ENCODE measurements at regions not wholly inside any gene's neighbourhood (a gene's known extent, or its start where the extent isn't known, plus 50 kb on each side); places are given as distances from the start of the nearest gene placed in this dataset.
"Not testable (repeated sequence)": the region's sequence is repeated elsewhere in the genome, so short reads cannot be mapped to it uniquely, and the experiment has no call there.

DNA sequence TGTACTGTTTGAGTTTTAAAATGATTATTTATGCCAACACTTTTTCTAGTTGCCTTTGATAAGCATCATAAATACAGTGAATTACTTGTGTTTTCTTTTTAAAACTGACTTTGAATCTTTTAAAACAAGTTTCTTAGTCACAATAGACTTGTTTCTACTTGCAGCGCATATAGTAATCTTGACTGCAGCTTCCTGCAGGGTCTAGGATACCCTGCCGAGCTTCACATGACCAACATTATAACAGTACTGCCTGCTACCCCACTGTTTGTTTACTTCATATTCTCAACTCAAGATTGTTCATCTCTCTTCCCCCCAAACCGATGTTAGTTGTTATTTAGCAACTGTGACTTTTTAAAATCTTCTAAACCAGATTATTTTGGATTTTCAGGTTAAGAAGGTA is 751.3 kb upstream of the NEGR1 start:
- no peak for DNase-seq

DNA sequence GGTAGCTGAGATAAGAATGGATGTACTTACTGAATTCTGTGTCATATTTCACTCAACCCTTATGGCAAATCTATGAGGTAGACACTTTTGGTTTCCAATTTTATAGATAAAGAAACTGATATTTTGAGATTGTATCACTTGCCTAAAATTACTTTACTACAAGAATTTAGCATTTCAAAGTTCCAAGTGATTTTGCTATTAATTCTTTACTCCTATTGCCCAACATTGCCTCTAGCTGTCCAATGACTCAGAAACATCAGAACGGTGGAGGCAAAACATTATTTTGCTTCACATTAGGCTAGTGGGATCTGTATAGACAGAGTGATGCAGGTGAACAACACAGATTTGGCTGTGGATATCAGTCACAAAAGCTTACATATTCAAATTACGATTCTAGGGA is 747.2 kb upstream of the NEGR1 start:
- DNase-seq, result no peak

DNA sequence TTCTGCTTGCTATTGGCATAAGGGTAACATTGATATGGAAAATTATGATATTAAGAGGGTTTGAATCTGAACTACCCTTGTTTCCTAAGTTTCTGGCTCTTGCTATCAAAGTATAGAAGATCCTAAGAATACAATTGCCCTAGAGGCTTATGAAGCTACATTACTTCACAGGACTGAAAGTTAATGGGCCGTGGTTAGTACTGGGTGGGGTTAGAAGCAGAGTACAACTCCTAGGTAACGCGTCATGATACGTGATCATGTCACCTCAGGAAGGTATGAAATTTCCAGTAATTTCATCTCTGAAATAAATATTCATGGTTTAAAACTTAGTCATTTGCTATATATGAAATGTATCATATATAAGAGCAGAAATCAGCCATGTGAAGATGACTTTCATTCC is 743.8 kb upstream of the NEGR1 start:
- no peak for DNase-seq

DNA sequence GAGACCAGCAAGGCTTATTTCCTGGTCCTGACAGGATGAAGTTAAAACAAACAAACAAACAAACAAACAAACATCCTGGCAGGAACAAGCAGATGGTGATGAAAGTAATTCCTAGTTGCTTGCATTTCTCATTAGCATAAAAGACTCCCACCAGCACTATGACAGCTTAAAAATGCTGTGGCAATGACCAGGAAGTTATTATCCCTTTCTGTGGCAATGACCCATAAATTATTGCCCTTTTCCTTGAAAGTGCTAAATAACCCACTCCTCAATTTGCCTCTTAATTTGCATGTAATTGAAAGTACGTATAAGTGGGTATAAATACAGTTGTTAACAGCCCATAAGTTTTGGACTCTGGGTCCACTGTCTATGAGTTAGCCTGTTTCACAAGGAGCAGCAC is 727.6 kb upstream of the NEGR1 start:
- no peak for DNase-seq

DNA sequence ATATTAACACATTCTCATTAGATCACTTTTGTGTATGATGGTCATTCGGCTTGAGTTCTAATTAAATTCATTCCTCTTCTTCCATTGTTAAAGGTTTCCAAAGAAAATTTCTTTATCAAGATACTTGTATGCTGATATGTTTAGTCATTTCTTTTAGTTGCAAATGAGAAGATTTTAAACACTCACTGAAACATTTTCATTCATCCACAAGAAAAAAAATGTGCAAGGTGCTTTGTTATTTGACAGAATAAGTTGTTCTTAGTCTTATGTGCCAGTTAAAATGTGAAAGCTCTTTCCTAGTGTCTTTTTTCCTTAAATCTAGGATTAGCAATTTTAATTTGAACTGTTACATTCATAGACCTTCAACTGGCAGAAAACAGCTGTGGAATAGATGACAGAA is 727.0 kb upstream of the NEGR1 start:
- no peak for DNase-seq

DNA sequence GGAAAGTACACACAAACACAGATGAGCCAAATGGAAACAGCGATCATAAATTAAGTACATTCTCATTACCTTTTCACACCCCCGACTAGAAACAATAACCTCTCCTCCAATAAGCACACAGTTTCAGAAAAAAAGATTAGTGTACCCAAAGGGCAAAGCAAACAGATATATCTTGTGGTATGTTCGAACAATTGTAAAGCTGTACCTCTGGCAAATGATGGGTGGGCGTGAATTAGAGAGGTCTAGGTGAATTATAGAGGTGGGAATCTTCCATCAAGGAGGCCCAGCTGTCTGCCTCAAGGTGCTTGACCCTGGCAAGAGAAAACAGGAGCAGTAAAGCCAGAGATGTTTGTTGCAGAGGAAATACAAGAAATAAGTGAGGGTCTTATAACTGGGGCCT is 715.3 kb upstream of the NEGR1 start:
- DNase-seq, result no peak

DNA sequence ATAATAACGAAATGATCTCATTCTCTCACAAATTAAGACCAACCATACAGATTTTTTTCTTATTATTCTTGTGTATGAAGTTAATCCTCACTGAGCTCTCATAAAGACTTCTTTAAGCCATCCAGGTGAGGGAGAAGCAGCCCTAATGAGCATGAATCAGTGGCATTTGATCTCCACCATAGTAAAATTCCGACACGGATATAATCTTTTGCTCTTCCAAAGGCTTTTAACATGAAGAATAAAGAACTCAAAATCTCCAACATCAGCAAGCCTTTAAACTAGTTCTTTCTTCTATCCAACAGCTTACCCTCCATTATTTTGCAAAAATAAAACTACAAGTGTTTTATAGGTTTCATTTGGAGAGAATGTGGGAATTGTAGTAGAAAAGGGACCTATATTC is 714.7 kb upstream of the NEGR1 start:
- no peak for DNase-seq

DNA sequence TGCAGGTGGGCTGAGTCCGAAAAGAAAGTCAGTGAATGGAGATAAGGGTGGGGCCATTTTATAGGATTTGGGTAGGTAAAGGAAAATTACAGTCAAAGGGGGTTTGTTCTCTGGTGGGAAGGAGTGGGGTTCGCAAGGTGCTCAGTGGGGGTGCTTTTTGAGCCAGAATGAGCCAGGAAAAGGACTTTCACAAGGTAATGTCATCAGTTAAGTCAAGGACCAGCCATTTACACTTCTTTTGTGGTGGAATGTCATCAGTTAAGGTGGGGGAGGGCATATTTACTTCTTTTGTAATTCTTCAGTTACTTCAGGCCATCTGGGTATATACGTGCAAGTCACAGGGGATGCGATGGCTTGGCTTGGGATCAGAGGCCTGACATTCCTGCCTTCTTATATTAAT is 705.5 kb upstream of the NEGR1 start:
- DNase-seq, result not testable (repeated sequence)

DNA sequence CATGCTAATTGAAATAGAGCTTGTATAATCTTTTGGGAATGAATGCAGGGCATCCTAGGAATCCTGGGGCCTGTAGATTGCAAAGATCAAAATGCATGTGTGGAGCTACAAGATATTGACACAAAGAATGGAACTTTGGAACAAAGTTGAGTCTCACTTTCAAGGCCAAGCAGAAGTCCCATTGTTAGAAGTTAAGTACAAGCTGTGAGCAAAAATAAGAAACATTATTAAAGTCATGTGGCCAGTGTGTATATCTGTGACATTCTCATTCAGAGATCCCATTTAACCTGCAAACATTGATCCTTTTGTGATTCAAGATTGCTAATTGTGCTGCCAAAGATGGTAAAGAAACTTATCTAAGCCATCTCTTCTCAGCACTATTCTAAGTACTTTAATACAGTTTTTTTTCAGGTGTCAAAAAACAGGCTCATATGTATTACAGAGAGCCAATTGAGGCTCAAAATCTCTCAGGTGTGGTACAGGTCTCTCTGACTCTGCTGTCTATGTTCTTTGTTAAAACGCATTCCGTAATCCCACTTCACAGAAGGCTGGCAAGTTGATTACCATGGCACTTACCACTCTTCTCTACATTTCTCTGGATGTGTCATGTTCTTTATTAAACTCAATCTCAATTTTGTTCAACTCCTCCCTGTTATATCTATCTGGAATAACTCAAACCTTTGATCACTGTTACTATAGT is 704.4 kb upstream of the NEGR1 start:
- DNase-seq, result no peak

DNA sequence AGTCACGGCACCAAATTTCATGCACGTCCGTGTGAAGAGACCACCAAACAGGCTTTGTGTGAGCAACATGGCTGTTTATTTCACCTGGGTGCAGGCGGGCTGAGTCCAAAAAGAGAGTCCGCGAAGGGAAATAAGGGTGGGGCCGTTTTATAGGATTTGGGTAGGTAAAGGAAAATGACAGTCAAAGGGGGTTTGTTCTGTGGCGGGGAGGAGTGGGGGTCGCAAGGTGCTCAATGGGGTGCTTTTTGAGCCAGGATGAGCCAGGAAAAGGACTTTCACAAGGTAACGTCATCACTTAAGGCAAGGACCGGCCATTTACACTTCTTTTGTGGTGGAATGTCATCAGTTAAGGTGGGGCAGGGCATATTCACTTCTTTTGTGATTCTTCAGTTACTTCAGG is 702.7 kb upstream of the NEGR1 start:
- DNase-seq, result not testable (repeated sequence)

DNA sequence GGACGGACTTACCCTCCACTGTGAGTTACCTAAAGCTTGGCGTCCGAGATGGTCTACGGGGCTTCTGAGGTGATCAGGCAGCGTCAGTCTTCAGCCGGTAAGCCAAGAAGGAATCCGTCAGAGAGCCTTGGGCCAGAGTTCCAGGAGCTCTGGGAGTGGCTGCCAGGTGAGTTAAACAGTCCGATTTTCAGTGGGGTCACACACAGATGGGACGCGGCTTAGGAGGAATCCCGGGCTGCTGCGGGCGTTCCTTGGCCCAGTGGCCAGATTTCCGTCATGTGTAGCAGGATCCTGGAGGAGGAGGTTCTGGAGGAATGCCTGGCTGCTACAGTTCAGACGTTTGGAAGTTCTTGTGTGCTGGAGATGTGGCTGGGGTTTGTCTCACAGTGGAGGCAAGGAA is 700.7 kb upstream of the NEGR1 start:
- DNase-seq, result not testable (repeated sequence)

DNA sequence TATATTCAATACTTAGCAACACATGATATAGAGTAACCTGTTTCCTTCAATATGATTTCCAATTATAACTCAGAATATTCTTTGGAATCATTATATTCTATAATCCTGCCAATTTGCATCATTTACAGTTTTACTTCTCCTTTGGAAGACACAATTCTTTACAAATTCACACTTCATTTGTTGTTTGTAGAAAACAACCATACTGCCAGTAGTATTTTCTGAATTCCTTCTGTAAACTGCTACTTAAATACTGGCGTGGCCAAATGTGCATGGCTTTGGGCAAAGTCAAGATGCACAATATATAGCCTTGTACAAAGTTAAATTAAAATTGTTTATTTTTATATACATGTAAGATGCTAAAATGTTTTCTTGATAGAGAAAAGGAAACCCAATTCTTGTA is 687.1 kb upstream of the NEGR1 start:
- DNase-seq, result no peak

DNA sequence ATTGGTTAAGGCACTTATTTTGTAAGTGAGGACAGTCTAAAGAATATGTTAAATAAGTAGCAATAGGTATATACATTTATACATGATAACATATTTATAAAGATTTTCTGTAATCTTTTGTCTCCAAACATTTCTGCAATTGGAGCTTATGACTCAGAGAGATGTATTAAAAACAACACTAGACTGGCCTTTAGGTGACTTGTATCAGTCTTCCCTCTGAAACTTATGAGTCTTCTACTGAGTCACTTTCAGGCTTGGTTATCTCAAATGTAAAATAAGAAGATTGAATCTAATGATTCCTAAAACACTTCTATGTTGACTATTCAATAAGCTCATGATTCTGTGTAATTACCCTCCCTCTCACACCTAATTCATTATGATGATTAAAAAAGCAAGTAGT is 672.6 kb upstream of the NEGR1 start:
- DNase-seq, result no peak

DNA sequence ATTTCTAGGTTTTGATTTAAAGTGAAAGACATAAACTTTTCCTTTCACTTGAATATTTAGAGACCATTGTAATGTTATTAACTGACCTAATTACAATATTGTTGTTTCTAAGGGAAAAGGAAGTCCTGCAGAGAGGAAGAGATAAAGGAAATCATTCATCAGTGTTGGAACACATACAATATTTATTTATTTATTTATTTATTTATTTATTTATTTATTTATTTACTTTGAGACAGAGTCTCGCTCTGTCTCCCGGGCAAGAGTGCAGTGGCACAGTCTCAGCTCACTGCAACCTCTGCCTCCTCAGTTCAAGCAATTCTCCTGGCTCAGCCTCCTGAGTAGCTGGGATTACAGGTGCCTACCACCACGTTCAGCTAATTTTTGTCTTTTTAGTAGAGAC is 668.6 kb upstream of the NEGR1 start:
- not testable (repeated sequence) for DNase-seq

DNA sequence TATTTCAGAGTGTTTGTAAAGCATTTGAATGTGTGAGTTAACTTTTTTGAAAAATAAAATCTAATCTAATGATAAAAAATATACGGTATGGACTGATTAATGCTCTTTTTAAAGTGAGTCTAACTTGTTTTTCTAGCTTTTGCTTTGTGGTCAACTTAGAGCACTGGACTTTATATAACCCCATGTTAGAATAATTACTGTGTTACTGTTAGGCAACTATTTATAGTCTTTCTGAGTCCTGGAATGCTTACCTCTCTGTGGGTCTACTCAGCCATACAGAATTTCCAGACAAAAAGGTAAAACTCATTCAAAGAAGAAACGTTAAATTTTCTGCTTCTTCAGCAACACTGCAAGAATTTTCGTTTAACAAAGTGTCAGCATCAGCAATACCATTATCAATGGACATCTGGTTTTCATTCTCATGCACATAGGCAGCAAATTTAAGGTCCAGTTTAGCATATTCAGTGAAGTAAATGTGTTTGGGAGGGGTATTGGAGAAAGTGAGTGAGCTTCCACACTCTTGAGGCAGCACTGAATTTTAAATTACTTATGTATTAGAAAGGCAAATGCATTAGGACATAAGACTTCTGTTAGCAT is 664.7 kb upstream of the NEGR1 start:
- no peak for DNase-seq

DNA sequence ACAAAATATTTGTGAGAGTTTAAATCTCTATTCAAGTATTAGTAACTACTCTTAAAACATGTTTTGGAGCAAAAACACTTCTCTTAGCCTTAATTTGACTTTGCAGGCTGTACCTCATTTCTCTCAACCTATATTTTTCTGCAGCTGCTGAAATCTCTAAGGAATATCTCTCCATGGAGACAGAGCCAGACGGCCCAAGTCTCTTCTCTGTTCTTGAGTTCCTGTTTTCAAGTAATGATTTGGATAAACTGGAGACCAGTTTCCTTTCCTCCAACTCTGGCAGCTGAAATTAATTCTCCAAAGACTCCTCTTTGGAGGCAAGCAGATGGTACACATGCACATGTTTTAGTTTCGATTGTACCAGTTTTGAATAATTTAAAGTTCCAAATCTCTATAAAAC is 659.7 kb upstream of the NEGR1 start:
- DNase-seq, result no peak

DNA sequence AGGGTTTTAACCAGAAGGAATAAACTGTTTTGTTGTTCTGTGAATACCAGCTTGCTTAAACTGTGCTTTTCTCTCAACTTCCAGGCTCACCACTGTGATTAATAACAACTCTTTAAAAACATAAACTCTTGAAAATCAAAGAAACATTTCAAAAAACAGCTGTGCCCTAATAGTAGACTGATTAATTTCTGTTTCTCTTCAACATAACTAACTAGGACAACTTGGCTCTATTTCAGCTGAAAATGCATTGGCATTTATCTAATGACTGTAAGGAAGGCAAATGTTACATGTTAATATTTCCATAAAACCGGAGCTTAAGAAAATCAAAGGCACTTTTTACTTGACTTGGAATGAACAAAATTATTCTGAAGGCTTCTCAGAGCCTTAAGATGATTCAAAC is 656.1 kb upstream of the NEGR1 start:
- DNase-seq, result no peak

DNA sequence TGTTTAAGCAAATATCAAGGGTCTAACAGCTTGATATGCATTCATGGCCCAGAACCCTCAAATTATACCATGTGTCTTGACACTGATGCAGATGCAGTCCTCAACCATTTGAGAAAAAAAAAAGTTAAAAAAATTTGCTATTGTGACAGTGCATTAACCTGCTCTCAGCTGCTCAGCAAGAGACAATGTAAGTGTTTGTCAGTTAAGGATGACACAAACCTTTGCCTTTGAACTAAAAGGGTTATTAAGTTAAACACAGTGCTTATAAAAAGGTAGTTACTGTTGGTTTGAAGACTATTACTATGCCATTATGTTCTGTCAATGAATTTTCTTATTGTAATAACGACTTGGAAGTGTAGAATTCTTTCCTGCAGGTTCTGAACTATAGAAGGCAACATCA is 655.6 kb upstream of the NEGR1 start:
- DNase-seq, result no peak

DNA sequence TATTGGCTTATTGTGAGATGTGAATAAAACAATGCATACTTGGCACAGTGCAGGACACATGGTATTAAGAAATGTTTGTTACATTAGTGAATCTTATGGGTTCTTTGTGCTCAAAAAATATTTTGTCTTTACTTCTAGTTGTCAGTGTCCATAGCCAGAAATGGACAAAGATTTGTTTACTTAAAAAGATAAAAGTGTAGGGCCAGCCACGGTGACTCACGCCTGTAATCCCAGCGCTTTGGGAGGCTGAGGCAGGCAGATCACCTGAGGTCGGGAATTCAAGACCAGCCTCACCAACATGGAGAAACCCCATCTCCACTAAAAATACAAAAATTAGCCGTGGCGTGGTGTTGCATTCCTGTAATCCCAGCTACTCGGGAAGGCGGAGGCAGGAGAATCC is 654.6 kb upstream of the NEGR1 start:
- DNase-seq, result no peak

DNA sequence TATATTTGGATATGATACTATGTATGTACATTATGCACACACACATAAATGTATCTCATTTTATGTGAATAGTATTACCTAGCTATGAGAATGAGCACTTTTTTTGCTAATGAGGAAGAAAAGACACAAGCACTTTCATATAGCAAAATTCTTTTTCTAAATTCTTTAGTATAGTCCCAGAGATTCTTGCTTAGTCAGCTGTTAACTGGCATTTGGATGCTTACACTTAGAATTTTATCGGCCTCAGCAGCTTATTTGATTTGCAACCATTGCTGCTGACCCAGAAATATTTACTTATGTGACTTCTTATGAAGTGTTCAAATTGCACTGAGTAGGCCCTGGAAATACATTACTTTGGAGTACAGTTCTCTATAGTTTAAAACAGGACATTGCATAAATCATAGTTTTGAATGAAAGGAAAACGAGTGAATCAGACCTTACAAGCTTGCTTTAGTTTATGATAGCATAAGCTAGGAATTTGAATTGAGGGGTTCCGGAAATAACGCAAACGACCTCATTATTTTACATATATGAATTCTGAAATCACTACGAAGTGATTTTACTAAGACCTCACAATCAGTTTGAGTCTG is 653.9 kb upstream of the NEGR1 start:
- DNase-seq, result no peak

DNA sequence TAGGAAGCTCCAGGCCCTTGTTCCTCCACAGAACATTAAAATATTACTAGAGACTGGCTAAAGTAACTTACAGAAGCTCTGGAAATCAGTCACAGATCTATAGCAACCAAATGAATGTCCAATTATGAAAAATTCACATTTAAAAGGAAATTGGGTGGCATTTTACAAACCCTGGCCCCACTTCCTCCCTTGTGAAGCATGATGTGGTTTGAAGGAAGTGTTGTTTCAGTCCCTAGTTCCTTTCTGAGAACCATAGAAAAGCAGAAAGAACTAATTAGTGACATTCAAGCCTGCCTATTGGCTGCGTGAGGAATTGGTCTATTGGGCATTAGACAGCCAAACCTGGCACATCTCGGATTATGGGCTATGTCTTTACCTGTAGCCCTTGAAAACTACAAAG is 649.7 kb upstream of the NEGR1 start:
- no peak for DNase-seq

DNA sequence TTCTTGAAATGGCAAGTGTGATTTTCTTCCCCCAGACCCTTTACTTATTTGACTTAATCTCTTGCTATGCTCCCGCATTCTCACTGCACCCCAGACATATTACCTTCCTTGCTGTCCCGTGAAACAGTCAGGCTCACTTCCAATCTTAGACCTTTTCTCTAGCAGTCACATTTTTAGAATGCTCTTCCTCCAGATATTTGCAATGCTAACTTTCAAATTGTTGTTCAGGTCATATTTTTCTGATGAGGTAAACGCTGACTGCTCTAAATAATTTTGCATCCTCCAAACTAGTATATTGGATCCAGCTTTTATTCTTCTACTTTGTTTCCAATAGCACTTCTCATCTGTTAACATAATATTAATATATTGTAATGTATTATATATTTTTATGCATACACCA is 648.2 kb upstream of the NEGR1 start:
- no peak for DNase-seq

DNA sequence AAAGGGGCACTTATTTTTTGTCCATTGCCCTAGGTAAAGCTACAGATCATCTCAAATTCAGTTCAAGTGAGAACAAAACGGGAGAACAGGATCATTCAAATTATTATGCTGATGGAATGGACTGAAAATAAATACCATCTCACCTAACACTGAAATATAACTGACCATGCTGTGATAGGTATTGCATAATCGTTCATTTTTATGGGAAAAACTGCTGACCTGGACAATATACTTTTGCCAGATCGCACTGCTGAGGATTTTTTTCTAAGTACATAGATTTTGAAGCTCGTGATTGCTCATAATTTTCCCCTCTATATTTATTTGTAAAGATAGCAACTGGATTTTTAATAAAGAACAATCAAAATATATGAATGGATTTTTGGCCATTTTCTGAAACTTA is 636.6 kb upstream of the NEGR1 start:
- DNase-seq, result no peak

DNA sequence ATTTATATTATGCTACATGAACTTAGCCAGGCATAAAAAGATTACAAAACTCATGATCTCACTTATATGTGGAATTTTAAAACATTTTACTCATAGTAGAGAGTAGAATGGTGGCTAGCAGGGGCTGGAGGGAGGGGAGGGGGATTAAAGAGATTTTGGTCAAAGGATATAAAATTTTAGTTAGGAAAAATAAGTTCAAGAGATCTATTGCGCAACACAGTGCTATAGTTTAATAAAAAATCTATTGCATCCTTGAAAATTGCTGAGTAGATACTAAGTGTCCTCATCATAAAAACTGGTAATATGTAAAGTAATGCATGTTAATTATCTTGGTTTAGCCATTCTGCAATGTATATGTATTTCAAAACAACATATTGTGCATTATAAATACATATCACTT is 635.6 kb upstream of the NEGR1 start:
- no peak for DNase-seq

DNA sequence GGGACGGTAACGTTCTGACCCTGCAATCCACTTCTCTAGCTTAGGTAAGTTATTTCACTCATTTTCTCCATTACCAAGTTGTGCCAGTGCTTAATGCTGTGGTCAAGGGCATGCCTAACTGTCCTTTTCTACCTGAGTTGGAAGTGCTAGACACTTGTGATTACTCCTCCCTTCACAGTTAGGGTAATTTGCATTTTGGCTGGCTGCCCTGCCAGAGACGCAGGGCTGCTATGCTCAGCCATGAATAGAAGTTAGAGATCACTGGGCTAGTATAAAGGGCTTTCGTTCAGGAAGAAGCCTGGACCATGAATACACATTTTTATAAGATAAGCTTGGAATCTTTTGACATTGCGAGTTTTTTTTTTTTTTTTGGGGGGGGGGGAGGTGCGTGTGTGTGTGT is 633.2 kb upstream of the NEGR1 start:
- DNase-seq, result no peak

Measured in NCI-H1694 (cell line).